MV-4-11 (cell line): ENCODE measurements at regions not wholly inside any gene's neighbourhood (a gene's known extent, or its start where the extent isn't known, plus 50 kb on each side); places are given as distances from the start of the nearest gene placed in this dataset.
"Not testable (repeated sequence)": the region's sequence is repeated elsewhere in the genome, so short reads cannot be mapped to it uniquely, and the experiment has no call there.

ENCODE experiments used
- DNase-seq: peaks from one replicate; lab custom pipeline; 2025; lab: John Stamatoyannopoulos, UW

DNA sequence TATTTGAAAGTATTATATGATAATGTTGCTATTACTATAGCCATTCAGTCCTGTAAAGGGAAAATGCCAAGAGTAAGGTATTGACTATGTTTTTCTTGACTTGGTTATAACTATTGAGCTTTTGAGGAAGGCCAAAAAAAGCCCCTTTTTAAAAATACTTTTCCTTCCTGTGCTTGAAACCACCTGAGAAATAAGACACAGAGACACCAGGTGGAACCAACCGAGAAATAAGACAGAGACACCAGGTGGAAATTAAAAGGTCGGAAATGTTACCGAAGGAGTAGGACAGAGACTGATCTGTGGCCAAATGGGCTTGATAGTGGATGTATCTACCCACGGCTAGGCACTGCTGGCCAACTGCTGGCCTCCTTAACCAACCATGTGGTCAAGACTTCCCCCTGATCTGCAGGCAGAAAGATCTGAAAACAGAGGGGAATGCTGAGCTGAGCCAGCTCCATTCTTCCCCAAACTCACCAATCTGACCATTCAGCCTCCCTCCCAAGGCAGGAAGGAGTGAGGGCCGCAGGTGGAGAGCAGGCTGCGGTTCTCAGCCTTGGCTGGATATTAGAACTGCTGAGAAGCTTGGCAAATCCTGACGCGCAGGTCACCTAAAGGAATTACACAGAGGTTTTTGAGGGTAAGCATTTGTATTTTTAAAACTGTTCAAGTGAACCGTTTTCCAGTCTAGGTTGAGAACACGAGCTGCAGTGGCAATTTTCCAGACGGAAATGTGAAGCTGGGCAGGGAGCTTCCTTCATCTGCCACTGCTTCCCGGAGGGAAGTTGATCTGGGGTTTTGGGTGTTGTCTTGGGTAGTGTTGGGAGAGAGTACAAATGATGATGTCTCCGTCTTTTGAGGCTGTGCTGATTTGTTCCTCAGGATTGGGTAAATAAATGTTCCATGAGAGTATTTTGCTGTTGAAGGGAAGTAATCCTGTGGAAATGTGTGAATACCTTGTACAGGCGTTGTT lies 121.7 kb upstream of the EXOC2 start:
- DNase-seq, result no peak

DNA sequence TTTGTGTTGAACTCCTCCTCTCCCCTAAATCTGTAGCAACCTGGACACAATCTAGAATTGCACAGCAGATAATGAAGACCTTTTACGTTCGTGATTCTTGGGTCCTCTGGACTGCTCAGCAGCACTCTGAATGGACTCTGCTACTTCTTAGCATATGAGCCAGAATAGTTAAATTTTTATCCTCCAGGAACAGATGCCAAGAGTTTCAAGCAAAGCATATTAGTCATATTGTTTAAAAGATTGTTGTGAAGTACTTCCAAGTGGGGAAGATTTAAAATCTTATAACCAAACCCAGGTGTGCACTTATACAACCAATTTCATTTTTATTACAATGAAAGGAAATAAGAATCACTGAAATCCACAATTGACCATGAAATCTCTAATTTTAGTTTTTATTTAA lies 118.9 kb upstream of the EXOC2 start:
- no peak for DNase-seq

DNA sequence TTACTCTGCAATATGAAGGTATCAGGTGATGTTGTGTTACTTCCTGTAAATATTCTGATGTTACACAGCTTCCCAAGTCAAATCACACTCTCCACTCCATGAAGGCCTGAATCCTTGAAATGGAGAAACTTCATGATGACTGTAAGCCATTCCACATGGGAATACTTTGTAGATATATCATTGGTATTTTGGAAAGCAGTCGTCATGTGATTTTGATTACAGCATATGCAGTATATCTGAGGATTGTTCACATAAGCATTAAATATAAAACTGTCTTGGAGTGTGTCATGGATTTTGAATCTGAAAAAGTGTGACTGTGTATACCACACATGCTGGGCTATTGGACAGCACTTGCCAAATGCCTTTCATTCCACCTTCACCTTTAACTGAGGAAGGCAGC lies 118.3 kb upstream of the EXOC2 start:
- DNase-seq, result no peak

DNA sequence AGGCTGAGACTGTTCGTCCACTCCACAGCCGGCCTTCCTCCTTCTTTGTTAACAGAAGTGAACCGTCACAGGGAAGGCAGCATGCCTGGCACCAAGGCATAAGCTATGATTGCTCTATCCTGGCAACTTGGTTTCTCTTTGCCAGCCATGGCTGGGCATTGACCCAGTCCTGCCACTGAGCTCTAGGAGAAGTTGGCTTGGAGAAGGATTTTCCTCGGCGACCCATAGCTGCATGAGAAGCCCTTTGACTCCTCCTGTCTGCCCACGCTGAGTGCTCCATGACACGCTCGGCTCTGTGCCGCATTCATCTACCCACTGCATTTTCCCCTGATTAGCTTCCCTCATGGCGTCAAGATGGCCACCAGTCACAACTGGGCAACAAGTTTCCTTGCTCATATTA lies 111.8 kb upstream of the EXOC2 start:
- DNase-seq, result no peak

DNA sequence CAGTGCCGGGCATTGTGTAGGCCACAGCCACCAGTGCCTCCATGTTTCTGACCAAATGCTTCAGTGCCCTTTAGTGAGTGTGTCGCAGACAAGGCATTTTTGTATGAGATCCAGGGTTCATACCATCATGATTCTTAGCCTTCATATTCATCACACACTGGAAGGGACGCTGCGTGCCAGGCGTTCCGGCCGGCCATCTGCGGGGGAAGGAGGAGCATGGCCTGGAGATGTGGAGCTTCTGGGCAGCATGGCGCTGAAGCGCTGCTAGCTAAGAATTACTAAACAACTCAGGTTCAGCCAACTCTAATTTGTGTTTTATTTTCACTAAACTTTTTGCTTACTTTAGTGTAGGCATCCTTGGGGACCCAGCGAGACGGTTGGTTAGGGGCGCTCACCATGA lies 111.4 kb upstream of the EXOC2 start:
- no peak for DNase-seq

DNA sequence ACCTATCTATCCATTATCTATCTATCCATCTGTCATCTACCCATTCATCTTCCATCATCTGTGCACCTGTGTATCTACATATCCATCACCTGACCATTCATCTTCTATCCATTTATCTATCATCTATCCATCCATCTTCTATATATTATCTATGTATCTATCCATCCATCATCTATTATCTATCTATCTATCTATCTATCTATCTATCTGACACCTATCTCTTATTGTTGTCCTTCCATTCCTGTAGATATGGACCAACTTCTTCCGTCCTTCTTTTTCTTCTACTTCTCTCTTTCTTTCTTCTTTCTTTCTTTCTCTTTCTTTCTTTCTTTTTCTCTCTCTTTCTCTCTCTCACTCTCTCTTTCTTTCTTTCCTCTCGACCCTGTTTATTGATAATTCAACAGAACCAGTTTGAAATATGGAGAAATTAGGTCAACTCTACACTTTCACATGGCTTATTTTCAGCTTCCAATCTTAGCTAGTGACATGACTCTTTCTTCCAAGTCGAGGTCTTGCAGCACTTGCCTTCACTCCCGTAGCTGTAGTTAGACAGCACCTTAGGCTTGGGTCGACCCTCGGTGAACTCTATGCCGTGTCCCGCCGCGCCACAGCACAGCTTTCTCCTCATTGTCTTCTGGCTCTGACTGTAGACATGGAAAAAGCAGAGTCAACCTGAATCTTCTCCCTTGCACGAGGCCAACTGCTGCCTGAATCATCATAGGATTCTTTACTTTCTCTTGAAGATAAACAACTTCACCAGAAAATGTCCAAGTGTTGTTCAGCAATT lies 110.4 kb upstream of the EXOC2 start:
- DNase-seq, result no peak

DNA sequence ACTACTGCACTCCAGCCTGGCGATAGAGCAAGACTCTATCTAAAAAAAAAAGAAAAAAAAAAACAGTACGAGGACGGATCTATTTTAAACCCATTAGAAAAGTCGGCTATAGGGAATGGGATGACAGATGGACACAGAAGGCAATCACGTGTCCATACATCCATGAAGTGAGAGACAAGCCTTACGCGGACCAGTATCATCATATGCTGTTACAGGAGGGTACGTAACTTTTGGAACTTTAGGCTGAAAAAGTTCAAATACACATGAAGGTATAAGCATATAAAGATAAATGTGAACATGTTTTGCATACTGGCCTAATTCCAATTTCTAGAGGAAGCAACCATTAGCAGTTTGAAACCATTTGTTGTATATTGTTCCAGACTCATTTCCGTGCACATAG lies 109.8 kb upstream of the EXOC2 start:
- DNase-seq, result no peak

DNA sequence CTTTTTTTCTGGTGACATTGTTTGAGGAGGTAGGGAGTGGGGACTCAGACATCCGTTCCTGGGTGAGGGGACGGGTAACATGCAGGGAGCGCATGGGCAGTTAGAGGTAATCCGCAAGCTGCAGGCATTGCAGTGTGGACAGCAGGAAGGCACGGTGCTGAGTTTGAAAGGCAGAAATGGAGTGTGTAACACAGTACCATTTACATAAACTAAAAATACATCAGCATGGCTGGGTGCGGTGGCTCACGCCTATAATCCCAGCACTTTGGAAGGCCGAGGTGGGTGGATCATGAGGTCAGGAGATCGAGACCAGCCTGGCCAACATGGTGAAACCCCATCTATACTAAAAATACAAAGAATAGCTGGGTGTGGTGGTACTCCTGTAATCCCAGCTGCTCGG lies 109.3 kb upstream of the EXOC2 start:
- not testable (repeated sequence) for DNase-seq

DNA sequence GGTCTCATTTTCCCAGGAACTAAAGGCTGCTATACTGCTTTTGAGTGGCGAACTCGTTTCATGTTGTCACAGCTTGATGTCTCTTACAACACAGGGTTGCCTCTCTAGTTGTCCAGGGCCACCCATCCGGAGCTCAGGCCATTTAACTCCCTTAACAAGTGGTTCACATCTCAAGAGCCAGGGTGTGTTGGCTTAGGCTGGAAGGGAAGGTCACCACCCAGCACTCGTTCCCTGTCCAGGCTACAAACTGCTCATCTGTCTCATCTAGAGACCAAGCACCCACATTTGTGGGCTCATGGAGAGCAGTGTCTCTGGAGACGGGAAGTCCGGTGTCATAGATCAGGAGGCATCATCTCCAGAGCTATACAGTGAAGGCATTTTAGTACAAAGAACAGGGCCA lies 106.8 kb upstream of the EXOC2 start:
- no peak for DNase-seq

DNA sequence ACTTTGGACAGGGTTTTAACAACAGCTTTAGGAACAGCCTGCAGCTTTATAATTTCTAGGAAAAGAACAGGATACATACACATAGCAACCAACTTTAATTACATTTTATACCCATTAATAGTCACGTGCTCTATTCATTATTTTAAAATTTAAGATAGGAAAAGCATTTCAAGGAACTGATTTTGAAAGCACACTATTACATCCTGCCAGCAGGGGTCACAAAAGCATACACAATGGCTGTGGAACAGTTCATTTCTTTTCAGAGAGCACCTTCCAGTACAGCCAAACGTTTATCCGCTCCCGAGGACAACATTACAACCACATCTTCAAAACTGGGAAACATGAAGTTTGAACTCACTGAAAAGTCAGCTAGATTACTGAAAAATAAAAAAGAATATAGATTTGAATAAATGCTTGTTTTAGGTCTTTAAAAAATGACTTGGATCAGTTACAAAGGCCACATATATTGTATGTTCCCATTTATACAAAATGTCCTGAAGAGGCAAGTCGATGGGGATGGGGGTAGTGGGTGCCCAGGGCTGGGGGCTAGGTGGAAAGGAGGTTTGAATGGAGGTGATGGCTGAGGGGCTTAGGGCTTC lies 104.6 kb upstream of the EXOC2 start:
- peak; percentile 45 for DNase-seq

DNA sequence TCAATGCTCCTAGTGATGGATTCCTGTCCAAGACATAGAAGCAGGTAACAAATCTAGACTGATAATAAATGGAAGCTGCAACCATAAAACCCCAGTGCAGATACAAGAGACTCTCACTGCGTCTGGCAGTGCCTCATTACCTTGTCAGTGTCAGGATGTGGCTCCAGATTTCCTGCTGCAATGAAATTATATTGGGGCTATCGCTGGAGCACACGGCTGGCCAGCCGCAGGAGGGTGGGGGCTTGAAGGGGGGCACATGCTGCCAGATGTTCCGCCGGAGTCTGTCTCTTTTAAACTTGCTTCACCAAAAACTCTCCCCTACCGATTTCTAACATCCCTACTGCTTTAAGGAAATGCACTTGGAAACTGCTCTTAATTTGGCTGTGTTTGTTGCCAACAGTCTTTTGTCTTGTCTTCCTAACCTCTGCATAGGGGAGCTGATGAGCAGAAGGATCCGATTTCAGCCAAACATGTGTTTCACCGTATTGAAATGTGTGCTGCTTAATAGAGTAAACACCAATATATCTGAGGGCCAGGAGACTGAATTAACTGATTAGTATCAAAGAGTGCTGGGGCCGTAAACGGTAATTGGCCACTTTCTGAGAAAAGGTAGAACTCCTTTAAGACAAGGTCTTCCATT lies 102.2 kb upstream of the EXOC2 start:
- no peak for DNase-seq

DNA sequence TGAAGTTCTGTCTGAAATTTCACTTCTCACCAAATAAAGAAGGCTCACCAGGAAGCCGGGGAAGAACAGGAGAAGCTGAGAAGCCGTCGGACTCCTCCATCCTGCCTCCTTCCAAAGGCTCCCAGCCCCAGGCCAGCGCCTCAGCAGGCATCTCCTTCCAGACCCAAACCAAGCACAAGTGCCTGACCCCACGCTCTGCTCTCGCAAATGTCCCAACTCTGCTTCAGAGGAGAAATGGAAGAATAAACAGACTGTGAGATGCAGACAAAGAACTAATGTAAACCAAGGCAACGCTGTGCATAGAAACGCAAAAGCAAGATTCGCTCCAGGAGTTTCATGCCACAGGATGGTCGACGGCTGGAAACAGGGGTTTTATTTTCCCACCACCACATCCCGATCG lies 100.3 kb upstream of the EXOC2 start:
- no peak for DNase-seq

DNA sequence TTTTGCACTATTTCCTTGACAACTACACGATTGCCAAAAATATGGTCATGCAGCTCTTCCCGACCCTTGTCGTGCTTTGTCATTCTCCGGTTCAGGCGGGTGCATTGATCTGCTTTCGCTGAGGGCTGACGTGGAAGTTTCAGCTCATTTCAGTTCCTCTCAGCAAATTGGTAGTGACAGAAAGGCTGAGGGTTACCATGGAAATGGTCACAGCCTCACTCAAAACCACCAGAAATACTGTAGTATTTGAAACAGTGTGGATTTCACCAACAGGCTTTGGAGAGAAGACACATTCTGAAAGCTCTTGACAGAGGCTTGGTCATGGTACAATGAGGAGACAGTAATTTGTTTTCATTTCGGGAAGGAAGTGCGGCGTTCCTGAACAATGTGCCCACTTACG lies 99.7 kb upstream of the EXOC2 start:
- peak; percentile 76 for DNase-seq

DNA sequence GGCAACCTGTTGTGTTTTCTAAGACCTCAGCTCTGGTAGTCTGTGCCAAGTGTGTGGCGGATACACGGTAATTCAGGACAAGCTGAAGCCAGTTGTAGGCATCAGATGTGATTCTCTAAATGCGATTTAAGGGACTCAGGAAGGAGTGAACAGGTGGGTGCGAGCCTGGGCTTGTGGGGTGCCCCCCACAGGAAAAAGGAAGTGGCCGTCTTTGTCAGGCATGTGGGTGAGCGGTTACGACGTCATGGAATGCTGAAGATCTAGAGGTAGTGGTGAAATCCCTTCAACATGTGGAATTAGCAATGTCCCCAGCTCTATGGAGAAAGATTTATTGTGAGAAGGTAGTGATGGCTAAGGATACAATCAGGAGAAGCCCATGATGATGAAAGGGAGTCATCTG lies 95.1 kb upstream of the EXOC2 start:
- peak; percentile 21 for DNase-seq

DNA sequence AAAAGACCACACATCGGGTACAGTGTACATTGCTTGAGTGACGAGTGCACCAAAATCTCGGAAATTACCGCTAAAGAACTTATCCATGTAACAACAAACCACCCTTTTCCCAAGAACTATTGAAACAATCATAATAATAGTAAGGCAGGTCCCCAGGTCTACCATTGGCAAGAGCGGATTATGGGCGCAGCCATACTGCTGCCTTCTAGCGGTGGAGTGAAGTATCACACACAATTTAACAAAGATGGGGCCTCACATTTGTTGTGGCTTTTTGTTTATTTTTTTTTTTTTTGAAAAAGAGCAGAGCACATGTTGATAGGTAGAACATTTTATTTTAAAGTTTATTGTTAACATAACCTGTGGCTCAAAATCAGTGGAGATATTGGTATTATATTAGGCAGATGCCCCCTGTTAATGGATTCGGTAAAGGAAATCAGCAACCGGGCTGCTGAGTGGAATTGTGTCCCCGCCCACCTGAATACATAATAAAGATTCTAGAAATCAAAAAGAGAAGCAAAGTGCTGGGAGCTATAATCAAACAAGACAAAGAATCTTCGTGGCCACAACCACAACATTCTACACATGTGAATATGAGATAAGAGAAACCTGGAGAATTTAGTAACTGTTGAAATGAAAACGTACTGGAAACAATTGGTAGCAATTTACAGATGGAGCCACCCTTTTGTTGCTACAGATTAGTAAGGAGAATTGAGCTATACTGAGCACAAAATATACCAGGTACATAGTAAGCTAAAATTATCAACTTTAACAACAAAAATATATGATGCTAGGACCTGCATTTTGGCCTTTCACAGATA lies 94.2 kb upstream of the EXOC2 start:
- peak; percentile 6 for DNase-seq

DNA sequence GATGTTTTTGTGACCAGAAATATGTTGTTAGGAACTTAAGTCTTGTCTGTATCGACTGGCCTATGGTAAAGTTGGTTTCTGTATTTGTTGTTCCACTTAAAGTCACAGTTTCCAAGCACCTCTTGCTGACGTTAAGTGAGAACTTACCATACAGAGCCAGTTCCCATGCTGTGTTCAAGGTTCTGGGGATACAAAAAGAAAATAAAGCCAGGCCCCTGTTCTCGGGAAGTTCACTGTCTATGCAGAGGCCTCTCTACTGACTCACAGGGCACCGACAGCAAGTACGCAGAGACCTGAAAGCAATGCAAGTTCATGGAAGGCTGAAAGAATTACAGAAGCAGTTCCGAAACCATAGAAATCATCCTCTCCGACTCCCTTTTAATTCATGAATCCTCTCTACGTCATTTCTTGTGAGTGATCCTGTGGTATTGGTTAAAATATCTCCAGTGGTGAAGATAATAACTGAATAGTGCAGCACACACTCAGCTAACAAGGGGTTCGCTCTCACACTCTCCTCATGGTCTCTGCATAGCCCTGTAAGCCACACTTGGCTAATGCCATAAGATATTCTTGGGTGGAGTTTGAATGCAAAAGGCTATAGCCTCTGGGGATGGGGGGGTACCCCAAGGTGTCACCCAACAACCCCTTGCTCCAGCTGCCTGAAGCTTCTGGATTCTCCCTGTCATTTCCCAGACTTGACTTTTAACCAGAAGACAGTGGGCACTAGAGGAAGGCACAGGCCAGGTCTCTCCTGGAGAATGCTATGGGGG lies 91.2 kb upstream of the EXOC2 start:
- no peak for DNase-seq

DNA sequence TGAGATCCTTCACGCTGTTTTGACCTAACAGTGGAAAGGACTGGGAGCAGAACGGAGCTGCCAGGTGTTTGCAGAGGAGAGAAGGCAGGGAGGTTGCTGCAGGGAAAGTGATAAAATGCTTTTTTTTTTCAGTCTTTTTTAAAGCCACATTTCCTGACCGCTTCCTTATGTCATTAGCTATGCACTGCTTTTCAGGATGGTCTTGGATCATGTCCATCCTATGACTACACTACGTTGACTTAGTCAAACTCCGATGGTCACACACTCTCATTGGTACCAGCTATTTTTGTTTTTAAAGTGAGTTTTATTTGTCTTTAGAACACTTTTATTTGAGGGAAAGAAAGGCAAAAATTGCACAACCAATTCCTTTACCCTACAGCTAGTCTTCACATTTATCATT lies 89.2 kb upstream of the EXOC2 start:
- no peak for DNase-seq

DNA sequence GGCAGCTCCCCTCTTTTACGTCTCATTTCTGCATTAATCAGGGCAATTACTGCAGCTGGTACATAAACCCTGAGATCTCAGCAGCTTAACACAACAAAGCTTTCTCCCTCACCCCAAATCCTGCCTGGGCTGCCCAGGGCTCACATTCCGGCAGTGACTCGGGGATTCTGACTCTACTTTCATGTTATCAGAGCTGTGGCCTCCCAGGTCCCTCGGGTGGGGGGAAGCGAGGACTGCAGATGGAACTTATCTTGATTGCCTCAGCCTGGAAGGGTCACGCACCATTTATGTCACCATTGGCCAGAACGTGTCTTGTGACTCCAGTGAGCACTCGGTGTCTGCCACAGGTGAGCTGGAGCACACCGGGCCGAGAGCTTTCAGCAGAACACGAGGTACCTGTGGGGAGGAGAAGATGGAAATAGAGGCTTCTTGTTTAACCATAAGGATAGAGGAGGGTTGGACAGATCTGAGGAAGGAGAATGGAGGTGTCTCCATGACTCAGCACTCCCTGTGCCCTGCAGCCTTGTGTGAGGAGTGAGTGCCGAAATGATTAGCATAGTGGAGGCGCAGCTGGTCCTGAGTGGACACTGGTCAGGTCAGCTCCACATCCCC lies 88.5 kb upstream of the EXOC2 start:
- DNase-seq, result no peak

DNA sequence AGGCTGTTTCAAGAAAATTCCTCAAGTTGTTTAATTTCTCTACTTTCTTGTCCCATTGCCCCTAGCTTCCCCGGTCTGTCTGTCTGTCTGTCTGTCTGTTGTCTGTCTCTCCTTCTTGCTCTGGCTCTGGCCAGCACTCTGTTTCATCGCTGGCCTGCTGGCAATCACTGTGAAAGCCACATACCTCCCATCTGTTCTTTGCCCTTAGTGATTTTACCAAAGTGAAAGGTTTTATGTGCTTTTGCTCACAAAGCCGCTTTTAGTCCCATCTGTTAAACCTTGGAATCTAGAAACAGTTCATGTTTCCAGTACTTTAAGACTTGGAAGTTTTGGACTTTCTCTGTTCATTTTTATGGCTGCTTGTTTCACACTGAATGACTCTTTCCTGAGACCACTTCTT lies 87.8 kb upstream of the EXOC2 start:
- DNase-seq, result no peak

DNA sequence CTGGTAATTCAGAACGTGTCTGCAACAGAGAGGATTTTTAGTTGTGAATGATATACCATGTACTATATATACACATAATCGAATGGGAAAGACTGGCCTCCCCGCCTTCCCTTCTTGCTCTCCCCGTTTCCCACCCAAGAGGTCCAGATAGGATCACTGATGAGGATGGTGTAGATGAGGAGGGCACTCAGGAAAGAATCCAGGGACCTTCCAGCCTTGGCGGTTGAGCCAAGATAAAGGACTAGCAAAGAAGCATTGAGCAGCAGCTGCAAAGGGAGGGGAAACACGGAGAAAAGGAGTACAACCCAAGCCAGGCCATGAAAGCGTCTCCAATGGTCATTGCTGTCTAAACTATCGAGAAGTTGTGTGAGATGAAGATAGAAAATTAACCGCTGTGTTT lies 84.0 kb upstream of the EXOC2 start:
- DNase-seq, result no peak
